Natural killer cell (primary cell): ENCODE measurements at regions not wholly inside any gene's neighbourhood (a gene's known extent, or its start where the extent isn't known, plus 50 kb on each side); places are given as distances from the start of the nearest gene placed in this dataset.

ENCODE experiments used
- ATAC-seq, 3 donors: fragments of 150-1000 bp in 2 of 3; fragments of 200-7000 bp in 1 of 3; cut with Tn5 transposase; 1 replicate in 1 of 3; 2 replicates in 2 of 3; pipeline ENCODE4 v1.10.0; 2021; ENCODE audit warnings: mild to moderate bottlenecking in 2 of 3, moderate library complexity in 2 of 3
- DNase-seq, 2 donors: peaks; one replicate each; pipeline versions ENCODE4 v3.0.0 to v3.0.0-alpha.2; 2013 to 2021; ENCODE audit warnings: mixed read lengths in 1 of 2
- H3K27ac ChIP-seq: one replicate; pipeline ENCODE4 v1.5.1; 2013; ENCODE audit warnings: mild to moderate bottlenecking, low read length
- H3K27me3 ChIP-seq: one replicate; pipeline ENCODE4 v1.6.1; 2013; ENCODE audit warnings: low read length; ENCODE audit not compliant: control insufficient read depth, insufficient read depth
- H3K36me3 ChIP-seq: one replicate; pipeline ENCODE4 v1.6.1; 2013; ENCODE audit warnings: low read length; ENCODE audit not compliant: control insufficient read depth, insufficient read depth
- H3K4me1 ChIP-seq: one replicate; pipeline ENCODE4 v1.6.1; 2013; ENCODE audit warnings: low read length; ENCODE audit not compliant: control insufficient read depth, insufficient read depth
- H3K4me3 ChIP-seq: one replicate; pipeline ENCODE4 v1.5.1; 2013; ENCODE audit warnings: low read length
- H3K9me3 ChIP-seq: one replicate; pipeline ENCODE4 v1.6.1; 2013; ENCODE audit warnings: low read length; ENCODE audit not compliant: control insufficient read depth, insufficient read depth
- H3K27ac Mint-ChIP-seq, 2 donors: one replicate each; pipeline ENCODE4 v1.8.0; 2022; ENCODE audit warnings: mild to moderate bottlenecking in 2 of 2, mixed read lengths in 2 of 2, moderate library complexity in 1 of 2
- H3K27me3 Mint-ChIP-seq, 2 donors: one replicate each; pipeline ENCODE4 v1.8.0; 2022; ENCODE audit warnings: low read depth in 2 of 2, mixed read lengths in 2 of 2
- H3K36me3 Mint-ChIP-seq: one replicate; pipeline ENCODE4 v1.8.0; 2022; ENCODE audit warnings: mixed read lengths
- H3K4me1 Mint-ChIP-seq, 2 donors: one replicate each; pipeline ENCODE4 v1.8.0; 2022; ENCODE audit warnings: mixed read lengths in 2 of 2
- H3K4me3 Mint-ChIP-seq: one replicate; pipeline ENCODE4 v1.8.0; 2022; ENCODE audit warnings: mild to moderate bottlenecking, moderate library complexity, mixed read lengths
- H3K9me3 Mint-ChIP-seq, 2 donors: one replicate each; pipeline ENCODE4 v1.8.0; 2022; ENCODE audit warnings: mixed read lengths in 2 of 2
- CTCF ChIP-seq: fragments of 200-600 bp; IDR thresholded peaks from one replicate; pipeline ENCODE4 v1.8.0; 2022; ENCODE audit warnings: antibody characterized with exemption
- WGBS: methylation state at CpG from one replicate; pipeline ENCODE4 v1.1.7; 2013; ENCODE audit warnings: missing lambda C conversion rate; ENCODE audit not compliant: insufficient coverage; 5-methylcytosine and 5-hydroxymethylcytosine counted together
- intact Hi-C: fragments of 100-400 bp; cut with micrococcal nuclease; formaldehyde crosslinking; loops from one replicate; pipeline ENCODE4 v1.14.2; 2022

- H3K9me3 ChIP-seq = no peaks in the 10 kb centered on the region
Observed at GRCh38 chr3:166186003-166186402, 348.8 kb upstream of the BCHE start.

GRCh38 chr3:166177130-166177529 is 339.9 kb upstream of the BCHE start:
- H3K27ac ChIP-seq = no peak overlapping the region
- Mint-ChIP-seq H3K36me3 (no peaks in the 10 kb centered on the region), H3K27me3 (no peaks in the 10 kb centered on the region), H3K4me3 (no peak overlapping the region), H3K27ac (no peak overlapping the region), H3K4me1 (no peaks in the 10 kb centered on the region), H3K9me3 (peaks cover 2 to 11% of the 10 kb centered on the region in 2 donors)
- 74% methylated on average over 1 of the region's 1 CpG for WGBS
- DNase-seq (no peak), ATAC-seq (no peak)
- intact Hi-C loops = no loop called here
- H3K27me3 ChIP-seq = no peaks in the 10 kb centered on the region
- TF ChIP-seq CTCF = no peak
- no peaks in the 10 kb centered on the region for H3K4me1 ChIP-seq
- no peak overlapping the region for H3K4me3 ChIP-seq
- H3K9me3 ChIP-seq = no peaks in the 10 kb centered on the region
- H3K36me3 ChIP-seq = no peaks in the 10 kb centered on the region

More at GRCh38 chr3:166186003-166186402, 348.8 kb upstream of the BCHE start:
- no peak for ATAC-seq
- no peak overlapping the region for H3K27ac Mint-ChIP-seq
- no peak for DNase-seq
- TF ChIP-seq CTCF = no peak
- no peaks in the 10 kb centered on the region for H3K27me3 Mint-ChIP-seq
- no peak overlapping the region for H3K27ac ChIP-seq
- H3K4me3 Mint-ChIP-seq = no peak overlapping the region
- H3K4me1 ChIP-seq = no peaks in the 10 kb centered on the region
- intact Hi-C loops = no loop called here
- H3K36me3 ChIP-seq = no peaks in the 10 kb centered on the region
- H3K4me1 Mint-ChIP-seq = no peaks in the 10 kb centered on the region
- no peaks in the 10 kb centered on the region for H3K27me3 ChIP-seq
- no peak overlapping the region for H3K4me3 ChIP-seq
- H3K36me3 Mint-ChIP-seq = no peaks in the 10 kb centered on the region
- peaks cover 11 to 17% of the 10 kb centered on the region in 2 donors for H3K9me3 Mint-ChIP-seq

GRCh38 chr3:166171695-166172094 is 334.5 kb upstream of the BCHE start:
- Histone ChIP-seq H3K4me3 (no peak overlapping the region), H3K9me3 (no peaks in the 10 kb centered on the region), H3K27ac (no peak overlapping the region), H3K27me3 (no peaks in the 10 kb centered on the region), H3K36me3 (no peaks in the 10 kb centered on the region), H3K4me1 (no peaks in the 10 kb centered on the region)
- ATAC-seq (no peak), DNase-seq (no peak)
- WGBS = no CpG with 5 or more reads among the region's 3 CpGs
- H3K36me3 Mint-ChIP-seq = no peaks in the 10 kb centered on the region
- peaks cover 5 to 11% of the 10 kb centered on the region in 2 donors for H3K9me3 Mint-ChIP-seq
- H3K4me3 Mint-ChIP-seq = no peak overlapping the region
- no peaks in the 10 kb centered on the region for H3K4me1 Mint-ChIP-seq
- H3K27ac Mint-ChIP-seq = no peak overlapping the region
- no peaks in the 10 kb centered on the region for H3K27me3 Mint-ChIP-seq
- TF ChIP-seq CTCF = no peak
- intact Hi-C loops = no loop called here

- Mint-ChIP-seq H3K27me3 (no peaks in the 10 kb centered on the region), H3K27ac (no peak overlapping the region), H3K4me3 (no peak overlapping the region), H3K36me3 (no peaks in the 10 kb centered on the region), H3K9me3 (peaks cover 11 to 13% of the 10 kb centered on the region in 2 donors), H3K4me1 (no peaks in the 10 kb centered on the region)
- no peak overlapping the region for H3K4me3 ChIP-seq
- no peaks in the 10 kb centered on the region for H3K9me3 ChIP-seq
- no peak for TF ChIP-seq CTCF
- ATAC-seq (no peak), DNase-seq (no peak)
- intact Hi-C loops = no loop called here
- H3K36me3 ChIP-seq = no peaks in the 10 kb centered on the region
- H3K27ac ChIP-seq = no peak overlapping the region
- WGBS = no CpG with 5 or more reads among the region's 1 CpG
- H3K4me1 ChIP-seq = no peaks in the 10 kb centered on the region
- H3K27me3 ChIP-seq = no peaks in the 10 kb centered on the region
Observed at GRCh38 chr3:166169681-166170080, 332.5 kb upstream of the BCHE start.
